ENCODE measurements at regions not wholly inside any gene's neighbourhood (a gene's known extent, or its start where the extent isn't known, plus 50 kb on each side); places are given as distances from the start of the nearest gene placed in this dataset.

- no peak overlapping the region for H3K27ac Mint-ChIP-seq (ENCODE audit: unreplicated experiment)
- TF ChIP-seq CTCF (conservative IDR thresholded peaks at IDR 0.05): no peak
- no peaks in the 10 kb centered on the region for H3K36me3 Mint-ChIP-seq (ENCODE audit: low read depth)
- H3K27me3 Mint-ChIP-seq (ENCODE audit: low read depth): no peaks in the 10 kb centered on the region
- H3K9me3 Mint-ChIP-seq: peaks cover 7% of the 10 kb centered on the region
- no peak overlapping the region for H3K4me3 Mint-ChIP-seq
- peaks cover 12% of the 10 kb centered on the region for H3K4me1 Mint-ChIP-seq
- DNase-seq (ENCODE audit: low read depth, low spot score): no peak
Measured at GRCh38 chr4:137754652-137755471, 222.6 kb upstream of the PCDH18 start.

- H3K4me1 Mint-ChIP-seq: peaks cover 4% of the 10 kb centered on the region
- H3K27ac Mint-ChIP-seq (ENCODE audit: unreplicated experiment): no peak overlapping the region
- TF ChIP-seq CTCF (conservative IDR thresholded peaks at IDR 0.05): no peak
- H3K36me3 Mint-ChIP-seq (ENCODE audit: low read depth): no peaks in the 10 kb centered on the region
- no peak overlapping the region for H3K4me3 Mint-ChIP-seq
- no peak for DNase-seq (ENCODE audit: low read depth, low spot score)
- H3K9me3 Mint-ChIP-seq: peaks cover 10% of the 10 kb centered on the region
- H3K27me3 Mint-ChIP-seq (ENCODE audit: low read depth): no peaks in the 10 kb centered on the region
Measured at GRCh38 chr4:137749466-137749865, 217.2 kb upstream of the PCDH18 start.

GRCh38 chr4:137748616-137749015 lies 216.3 kb upstream of the PCDH18 start:
- no peak for TF ChIP-seq CTCF (conservative IDR thresholded peaks at IDR 0.05)
- H3K27ac Mint-ChIP-seq (ENCODE audit: unreplicated experiment): no peak overlapping the region
- no peak for DNase-seq (ENCODE audit: low read depth, low spot score)
- H3K27me3 Mint-ChIP-seq (ENCODE audit: low read depth): no peaks in the 10 kb centered on the region
- no peak overlapping the region for H3K4me3 Mint-ChIP-seq
- peaks cover 4% of the 10 kb centered on the region for H3K4me1 Mint-ChIP-seq
- H3K36me3 Mint-ChIP-seq (ENCODE audit: low read depth): no peaks in the 10 kb centered on the region
- H3K9me3 Mint-ChIP-seq: peaks cover 10% of the 10 kb centered on the region

GRCh38 chr4:137740141-137740540 lies 207.8 kb upstream of the PCDH18 start:
- no peaks in the 10 kb centered on the region for H3K9me3 Mint-ChIP-seq
- no peak overlapping the region for H3K4me3 Mint-ChIP-seq

GRCh38 chr4:137739391-137739790 lies 207.1 kb upstream of the PCDH18 start:
- H3K27ac Mint-ChIP-seq (ENCODE audit: unreplicated experiment): no peak overlapping the region
- no peak for TF ChIP-seq CTCF (conservative IDR thresholded peaks at IDR 0.05)
- peaks cover 4% of the 10 kb centered on the region for H3K9me3 Mint-ChIP-seq
- H3K4me3 Mint-ChIP-seq: no peak overlapping the region
- H3K36me3 Mint-ChIP-seq (ENCODE audit: low read depth): no peaks in the 10 kb centered on the region
- no peaks in the 10 kb centered on the region for H3K27me3 Mint-ChIP-seq (ENCODE audit: low read depth)
- H3K4me1 Mint-ChIP-seq: no peaks in the 10 kb centered on the region
- DNase-seq (ENCODE audit: low read depth, low spot score): no peak

More at GRCh38 chr4:137740141-137740540, 207.8 kb upstream of the PCDH18 start:
- no peak overlapping the region for H3K27ac Mint-ChIP-seq (ENCODE audit: unreplicated experiment)
- H3K4me1 Mint-ChIP-seq: no peaks in the 10 kb centered on the region
- no peak for TF ChIP-seq CTCF (conservative IDR thresholded peaks at IDR 0.05)
- H3K27me3 Mint-ChIP-seq (ENCODE audit: low read depth): no peaks in the 10 kb centered on the region
- DNase-seq (ENCODE audit: low read depth, low spot score): no peak
- H3K36me3 Mint-ChIP-seq (ENCODE audit: low read depth): no peaks in the 10 kb centered on the region

Measured in neural crest cell (in vitro differentiated cells).